GM12875 (cell line): ENCODE measurements at regions not wholly inside any gene's neighbourhood (a gene's known extent, or its start where the extent isn't known, plus 50 kb on each side); places are given as distances from the start of the nearest gene placed in this dataset.
"Not testable (repeated sequence)": the region's sequence is repeated elsewhere in the genome, so short reads cannot be mapped to it uniquely, and the experiment has no call there.

Experiments used
- H3K4me3 ChIP-seq: one replicate; pipeline ENCODE4 v1.5.1; 2011; ENCODE audit warnings: low read depth, low read length, control low read depth

DNA sequence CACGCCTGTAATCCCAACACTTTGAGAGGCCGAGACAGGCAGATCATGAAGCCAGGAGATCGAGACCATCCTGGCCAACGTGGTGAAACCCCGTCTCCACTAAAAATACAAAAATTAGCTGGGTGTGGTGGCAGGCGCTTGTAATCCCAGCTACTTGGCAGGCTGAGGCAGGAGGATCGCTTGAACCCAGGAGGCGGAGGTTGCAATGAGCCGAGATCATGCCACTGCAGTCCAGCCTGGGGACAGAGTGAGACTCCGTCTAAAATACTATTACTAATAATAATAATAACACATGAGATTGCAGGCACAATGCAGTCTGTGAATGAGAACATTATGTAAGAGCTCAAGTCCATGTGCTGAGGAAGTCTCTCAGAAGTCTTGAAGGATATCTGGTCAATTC lies 1684.4 kb downstream of the SPATA31A7 start:
- not testable (repeated sequence) for H3K4me3 ChIP-seq

GRCh38 chr9:62874745-62875599 lies 1685.1 kb downstream of the SPATA31A7 start:
- not testable (repeated sequence) for H3K4me3 ChIP-seq

GRCh38 chr9:62877552-62877951 lies 1687.7 kb downstream of the SPATA31A7 start:
- H3K4me3 ChIP-seq = not testable (repeated sequence)

GRCh38 chr9:62877987-62878386 lies 1688.2 kb downstream of the SPATA31A7 start:
- not testable (repeated sequence) for H3K4me3 ChIP-seq

GRCh38 chr9:62880453-62880852 lies 1690.6 kb downstream of the SPATA31A7 start:
- H3K4me3 ChIP-seq = not testable (repeated sequence)

- H3K4me3 ChIP-seq = not testable (repeated sequence)
Observed at GRCh38 chr9:62880971-62881370, 1691.1 kb downstream of the SPATA31A7 start.

GRCh38 chr9:62881811-62882210 lies 1692.0 kb downstream of the SPATA31A7 start:
- not testable (repeated sequence) for H3K4me3 ChIP-seq

- not testable (repeated sequence) for H3K4me3 ChIP-seq
Observed at GRCh38 chr9:62882717-62883116, 1692.9 kb downstream of the SPATA31A7 start.

GRCh38 chr9:62896692-62897091 lies 1706.9 kb downstream of the SPATA31A7 start:
- H3K4me3 ChIP-seq = not testable (repeated sequence)

DNA sequence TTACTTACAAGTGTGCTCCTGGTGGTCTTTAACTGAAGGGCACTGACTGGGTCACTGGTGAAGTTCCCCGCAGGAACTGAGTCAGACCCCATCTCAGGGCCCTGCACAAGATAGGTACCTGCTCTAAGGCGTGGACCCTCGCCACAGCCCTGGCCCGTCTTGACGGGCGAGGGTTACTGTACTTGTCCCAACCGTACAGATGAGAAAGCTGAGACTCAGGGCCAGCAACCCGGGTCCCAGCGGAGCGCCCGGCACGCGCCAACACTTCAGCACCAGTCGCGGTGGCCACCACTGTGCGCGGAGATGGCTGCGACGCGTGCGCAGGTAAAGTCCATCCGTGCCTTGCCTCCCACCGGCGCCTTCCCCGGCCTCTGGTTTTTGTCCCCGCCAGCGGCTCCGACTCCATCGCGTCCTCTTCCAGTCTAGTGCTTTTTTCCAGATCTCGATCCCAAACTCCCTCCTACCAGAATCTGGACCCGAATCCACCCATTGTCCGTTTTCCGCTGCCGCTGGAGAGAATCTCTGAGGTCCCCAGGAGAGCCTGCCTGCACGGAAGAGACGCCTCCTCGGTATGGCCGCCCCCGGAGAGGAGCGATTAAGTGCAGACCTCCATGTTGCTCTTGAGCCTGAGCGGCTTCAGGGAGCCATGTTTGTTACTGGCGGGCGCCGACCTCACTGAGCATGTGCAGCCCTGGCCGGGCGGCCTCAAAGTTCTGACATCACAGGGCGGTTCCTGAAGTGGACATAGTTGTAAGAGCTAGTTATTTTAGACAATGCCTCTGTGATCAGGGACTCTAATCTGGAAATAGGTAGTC lies 1707.8 kb downstream of the SPATA31A7 start:
- H3K4me3 ChIP-seq = not testable (repeated sequence)

DNA sequence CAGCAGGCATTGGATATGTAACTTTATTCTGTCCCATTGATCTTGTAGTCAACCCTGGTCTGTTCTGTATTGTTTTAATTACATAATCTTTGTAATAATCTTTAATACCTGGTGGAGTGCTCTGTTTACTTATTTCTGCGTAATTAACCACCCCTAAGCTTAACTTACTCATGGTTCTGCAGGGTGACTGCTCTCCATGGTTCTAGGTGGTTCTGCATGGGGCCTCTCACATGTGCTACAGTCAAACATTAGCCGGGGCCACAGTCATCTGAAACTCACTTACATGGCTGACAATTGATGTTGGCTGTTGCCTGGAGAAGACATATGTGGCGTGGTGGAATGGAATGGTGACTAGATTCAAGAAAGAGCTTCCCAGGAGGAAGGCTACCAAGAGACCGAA lies 1709.8 kb downstream of the SPATA31A7 start:
- H3K4me3 ChIP-seq = not testable (repeated sequence)

DNA sequence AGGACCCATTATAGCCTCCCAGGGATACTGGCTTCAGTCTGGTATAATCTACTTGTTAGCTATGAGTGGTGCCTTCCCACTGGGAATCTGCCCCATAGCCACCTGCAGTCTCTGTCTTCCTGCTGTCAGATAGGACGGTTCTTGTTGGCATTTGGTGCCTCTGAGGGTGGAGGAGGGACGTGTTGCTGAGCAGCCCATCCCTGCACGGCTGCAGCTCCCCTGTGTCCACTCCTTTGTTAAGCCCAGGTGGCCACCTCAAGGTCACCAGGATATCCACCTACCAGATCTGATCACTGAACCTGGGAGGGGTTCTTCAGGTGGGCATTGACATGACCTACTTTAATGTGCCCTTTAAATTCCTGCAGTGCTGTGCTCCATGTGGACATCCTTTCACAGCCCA lies 1714.2 kb downstream of the SPATA31A7 start:
- H3K4me3 ChIP-seq = not testable (repeated sequence)

DNA sequence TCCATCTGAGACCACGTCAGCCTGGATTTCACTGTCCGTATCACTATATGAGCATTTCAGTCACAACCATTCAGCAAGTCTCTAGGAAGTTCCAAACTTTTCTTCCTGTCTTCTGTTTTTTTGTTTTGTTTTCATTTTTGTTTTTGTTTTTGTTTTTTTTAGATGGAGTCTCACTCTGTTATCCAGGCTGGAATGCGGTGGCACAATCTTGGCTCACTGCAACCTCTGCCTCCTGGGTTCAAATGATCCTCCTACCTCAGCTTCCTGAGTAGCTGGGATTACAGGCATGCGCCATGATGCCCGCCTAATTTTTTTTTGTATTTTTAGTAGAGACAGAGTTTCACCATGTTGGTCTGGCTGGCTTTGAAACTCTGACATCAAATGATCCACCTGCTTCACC lies 1715.9 kb downstream of the SPATA31A7 start:
- H3K4me3 ChIP-seq = not testable (repeated sequence)

DNA sequence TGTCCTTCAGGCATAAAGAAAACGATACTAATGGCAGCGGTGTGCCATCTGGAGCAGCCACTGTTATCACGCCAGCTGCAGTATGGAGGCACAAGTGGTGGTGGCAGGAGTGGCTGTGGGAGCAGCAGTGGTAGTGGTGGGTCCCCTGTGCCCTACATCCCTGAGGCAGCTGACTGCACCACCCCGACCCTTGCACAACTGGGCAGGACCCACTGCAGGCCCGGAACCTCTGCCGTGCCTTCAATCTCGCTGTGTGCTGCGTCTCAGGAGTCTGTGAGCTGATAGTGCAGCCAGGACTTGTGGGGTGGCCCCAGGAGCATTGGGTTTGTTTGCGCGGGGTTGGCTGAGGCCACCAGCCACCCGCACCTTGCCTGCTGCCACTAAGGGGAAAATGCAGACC lies 1718.0 kb downstream of the SPATA31A7 start:
- H3K4me3 ChIP-seq = not testable (repeated sequence)

DNA sequence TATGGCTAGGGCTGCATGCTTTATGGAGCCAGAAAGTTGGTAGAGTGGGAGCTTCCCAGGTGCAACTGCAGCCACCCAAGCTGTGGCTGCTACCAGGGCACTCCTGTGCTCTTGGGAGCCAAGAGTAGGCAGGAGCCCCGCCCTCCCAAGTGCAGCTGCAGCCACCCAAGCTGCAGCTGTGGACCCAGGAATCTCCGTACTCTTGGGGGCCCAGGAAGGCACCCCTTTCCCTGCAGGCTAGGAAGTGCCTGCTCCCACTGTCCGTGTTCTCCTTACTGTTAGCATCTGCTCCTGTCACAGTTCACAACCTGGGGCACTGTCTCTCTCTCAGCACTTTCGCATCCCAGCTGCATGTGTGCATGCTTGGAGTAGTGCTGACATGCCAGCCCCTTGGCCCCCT lies 1718.4 kb downstream of the SPATA31A7 start:
- H3K4me3 ChIP-seq = not testable (repeated sequence)

GRCh38 chr9:62909447-62909846 lies 1719.6 kb downstream of the SPATA31A7 start:
- H3K4me3 ChIP-seq = not testable (repeated sequence)

DNA sequence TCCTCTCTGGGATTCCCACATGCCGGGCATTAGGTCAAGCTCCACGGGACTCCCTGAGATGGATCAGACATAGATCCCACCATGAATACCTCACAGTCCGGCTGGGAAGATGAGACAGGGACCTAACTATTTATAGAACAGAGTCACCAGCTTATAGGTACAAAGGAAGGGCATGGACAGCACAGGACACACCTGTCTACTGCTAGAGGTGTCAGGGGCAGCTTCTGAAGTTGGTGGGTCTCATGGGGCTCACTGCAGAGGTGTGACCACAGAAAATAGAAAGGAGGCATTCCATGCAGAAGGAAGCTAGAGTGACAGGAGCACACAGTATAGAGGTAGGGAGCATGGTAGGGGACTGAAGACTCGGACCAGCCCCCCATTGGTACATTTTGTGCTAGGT lies 1722.4 kb downstream of the SPATA31A7 start:
- H3K4me3 ChIP-seq = not testable (repeated sequence)

DNA sequence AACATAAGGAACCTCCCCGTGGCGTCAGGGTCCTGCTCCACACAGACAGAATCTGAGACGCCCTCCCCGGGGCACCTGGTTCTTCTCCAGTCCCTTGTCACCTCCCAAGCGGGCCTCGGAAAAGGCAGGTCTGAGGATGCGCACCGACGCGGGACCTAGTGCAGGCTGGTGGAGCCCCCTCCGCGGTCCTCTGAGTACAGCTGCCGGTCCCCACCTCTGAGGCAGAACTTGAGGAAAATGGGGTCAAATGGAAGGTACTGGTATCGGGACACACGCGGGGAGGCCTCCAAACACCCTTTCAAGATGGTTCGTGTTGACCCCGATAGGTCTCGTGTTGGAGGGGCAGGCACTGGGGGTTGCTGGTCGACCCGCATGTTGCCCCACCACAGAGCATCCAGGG lies 1725.3 kb downstream of the SPATA31A7 start:
- not testable (repeated sequence) for H3K4me3 ChIP-seq

- not testable (repeated sequence) for H3K4me3 ChIP-seq
Observed at GRCh38 chr9:62915661-62916060, 1725.8 kb downstream of the SPATA31A7 start.

DNA sequence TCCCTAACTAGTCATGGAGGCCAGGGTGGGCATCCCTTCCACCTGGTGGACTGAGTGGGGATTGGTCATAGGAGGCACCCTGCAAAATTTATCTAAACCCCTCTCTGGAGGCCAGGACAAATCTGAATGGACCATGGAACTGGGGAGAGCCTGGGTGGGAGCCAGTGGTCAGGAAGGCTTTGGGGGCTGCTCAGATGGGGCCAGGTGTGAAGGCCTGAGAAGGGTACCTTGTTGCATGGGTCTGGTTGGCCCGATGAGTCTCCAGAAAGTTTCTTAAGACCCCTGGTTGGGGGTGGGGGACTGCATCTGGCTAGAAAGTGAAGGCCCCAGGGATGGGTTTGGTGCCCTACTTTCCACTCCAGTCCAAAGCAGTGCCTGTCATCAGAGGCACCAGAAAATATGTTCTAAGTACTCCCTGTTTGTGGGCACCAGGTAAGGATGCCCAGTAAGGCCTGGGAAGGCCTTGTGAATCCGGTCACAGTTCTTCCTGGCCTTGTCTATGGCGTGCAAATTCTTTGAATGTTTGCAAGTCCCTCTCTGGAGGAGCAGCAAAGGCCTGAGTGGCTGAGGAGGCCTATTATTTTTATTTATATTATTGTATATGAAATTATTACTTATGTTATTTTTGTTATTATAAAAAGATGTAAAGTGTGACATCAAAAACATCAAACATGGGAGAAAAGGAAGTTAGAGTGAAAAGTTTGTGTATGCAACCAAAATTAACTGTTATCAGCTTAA lies 1729.0 kb downstream of the SPATA31A7 start:
- not testable (repeated sequence) for H3K4me3 ChIP-seq

GRCh38 chr9:62931484-62931883 lies 1741.6 kb downstream of the SPATA31A7 start:
- not testable (repeated sequence) for H3K4me3 ChIP-seq
